Coronary artery (tissue), 2 donors: ENCODE measurements at regions not wholly inside any gene's neighbourhood (a gene's known extent, or its start where the extent isn't known, plus 50 kb on each side); places are given as distances from the start of the nearest gene placed in this dataset.

Source experiments
- DNase-seq: peaks from one replicate; pipeline ENCODE4 v3.0.0-alpha.2; 2017; ENCODE audit warnings: low spot score
- H3K27ac ChIP-seq, 2 donors: fragments of 200-600 bp; sonication (generic); one replicate each; pipeline ENCODE4 v1.5.1; 2016 to 2019
- H3K4me3 ChIP-seq: fragments of 200-600 bp; sonication (generic); 2 replicates; pipeline ENCODE4 v1.5.1; 2016; ENCODE audit warnings: mild to moderate bottlenecking, moderate library complexity
- CTCF ChIP-seq: fragments of 200-600 bp; sonication (generic); IDR thresholded peaks from one replicate; pipeline ENCODE4 v1.5.1; 2019; ENCODE audit warnings: antibody characterized with exemption

GRCh38 chrX:40514376-40514775 lies 66.4 kb upstream of the ATP6AP2 start:
- DNase-seq: no peak
- H3K4me3 ChIP-seq: no peak overlapping the region
- TF ChIP-seq CTCF: no peak
- no peak overlapping the region for H3K27ac ChIP-seq

GRCh38 chrX:40513835-40514234 lies 66.9 kb upstream of the ATP6AP2 start:
- H3K27ac ChIP-seq: no peak overlapping the region
- no peak overlapping the region for H3K4me3 ChIP-seq
- DNase-seq: no peak
- no peak for TF ChIP-seq CTCF

- no peak for DNase-seq
- no peak overlapping the region for H3K27ac ChIP-seq
- TF ChIP-seq CTCF: no peak
Observed at GRCh38 chrX:40513012-40513411, 67.8 kb upstream of the ATP6AP2 start.

GRCh38 chrX:40511258-40511657 lies 69.5 kb upstream of the ATP6AP2 start:
- no peak overlapping the region for H3K4me3 ChIP-seq
- DNase-seq: no peak
- no peak for TF ChIP-seq CTCF
- no peak overlapping the region for H3K27ac ChIP-seq

More at GRCh38 chrX:40513012-40513411, 67.8 kb upstream of the ATP6AP2 start:
- H3K4me3 ChIP-seq: no peak overlapping the region

GRCh38 chrX:40508560-40508959 lies 72.2 kb upstream of the ATP6AP2 start:
- TF ChIP-seq CTCF: no peak
- H3K4me3 ChIP-seq: no peak overlapping the region
- DNase-seq: no peak
- no peak overlapping the region for H3K27ac ChIP-seq

GRCh38 chrX:40506201-40506985 lies 74.4 kb upstream of the ATP6AP2 start:
- TF ChIP-seq CTCF: no peak
- Histone ChIP-seq H3K27ac (no peak overlapping the region), H3K4me3 (no peak overlapping the region)
- no peak for DNase-seq
